Germinal center (tissue), 1 donor: ENCODE measurements at regions not wholly inside any gene's neighbourhood (a gene's known extent, or its start where the extent isn't known, plus 50 kb on each side); places are given as distances from the start of the nearest gene placed in this dataset.
"Not testable (repeated sequence)": the region's sequence is repeated elsewhere in the genome, so short reads cannot be mapped to it uniquely, and the experiment has no call there.

ENCODE experiments used
- DNase-seq: peaks from one replicate; pipeline ENCODE4 v3.0.0; 2012; ENCODE audit warnings: mixed read lengths, low spot score

- no peak for DNase-seq
These were observed 56.2 kb downstream of the TAF11L14 start for GRCh38 chr5:17690473-17690872.

- no peak for DNase-seq
These were observed 57.5 kb downstream of the TAF11L14 start for GRCh38 chr5:17691762-17692161.

- no peak for DNase-seq
These were observed 60.1 kb downstream of the TAF11L14 start for GRCh38 chr5:17694371-17694770.

GRCh38 chr5:17694914-17695313, 60.7 kb downstream of the TAF11L14 start:
- DNase-seq, result no peak

GRCh38 chr5:17696627-17697026, 62.4 kb downstream of the TAF11L14 start:
- DNase-seq, result no peak

- DNase-seq, result no peak
These were observed 63.4 kb downstream of the TAF11L14 start for GRCh38 chr5:17697671-17698070.

- no peak for DNase-seq
These were observed 74.9 kb downstream of the TAF11L14 start for GRCh38 chr5:17709011-17709710.

- no peak for DNase-seq
These were observed 79.0 kb downstream of the TAF11L14 start for GRCh38 chr5:17713301-17713700.

GRCh38 chr5:17714186-17714585, 79.9 kb downstream of the TAF11L14 start:
- DNase-seq, result no peak

GRCh38 chr5:17719592-17719991, 85.3 kb downstream of the TAF11L14 start:
- no peak for DNase-seq

- DNase-seq, result no peak
These were observed 85.8 kb downstream of the TAF11L14 start for GRCh38 chr5:17720071-17720470.

GRCh38 chr5:17723876-17724275, 89.6 kb downstream of the TAF11L14 start:
- DNase-seq, result no peak

- DNase-seq, result no peak
These were observed 92.8 kb downstream of the TAF11L14 start for GRCh38 chr5:17727098-17727497.

- DNase-seq, result no peak
These were observed 96.2 kb downstream of the TAF11L14 start for GRCh38 chr5:17730421-17730820.

GRCh38 chr5:17732351-17732923, 98.2 kb downstream of the TAF11L14 start:
- no peak for DNase-seq

- no peak for DNase-seq
These were observed 99.8 kb downstream of the TAF11L14 start for GRCh38 chr5:17734011-17734410.

- DNase-seq, result no peak
These were observed 101.5 kb downstream of the TAF11L14 start for GRCh38 chr5:17735761-17736160.

GRCh38 chr5:17737092-17737491, 102.8 kb downstream of the TAF11L14 start:
- no peak for DNase-seq

GRCh38 chr5:17738446-17738845, 104.2 kb downstream of the TAF11L14 start:
- DNase-seq, result no peak

- DNase-seq, result no peak
These were observed 109.5 kb downstream of the TAF11L14 start for GRCh38 chr5:17743580-17744435.

- DNase-seq, result no peak
These were observed 113.9 kb downstream of the TAF11L14 start for GRCh38 chr5:17748201-17748600.

GRCh38 chr5:17748941-17749340, 114.7 kb downstream of the TAF11L14 start:
- DNase-seq, result no peak

- DNase-seq, result not testable (repeated sequence)
These were observed 121.1 kb downstream of the TAF11L14 start for GRCh38 chr5:17755406-17755805.
